ENCODE measurements at regions not wholly inside any gene's neighbourhood (a gene's known extent, or its start where the extent isn't known, plus 50 kb on each side); places are given as distances from the start of the nearest gene placed in this dataset.
A peak's percentile ranks its signal among the peaks of the same experiment; 100 is the strongest.

DNA sequence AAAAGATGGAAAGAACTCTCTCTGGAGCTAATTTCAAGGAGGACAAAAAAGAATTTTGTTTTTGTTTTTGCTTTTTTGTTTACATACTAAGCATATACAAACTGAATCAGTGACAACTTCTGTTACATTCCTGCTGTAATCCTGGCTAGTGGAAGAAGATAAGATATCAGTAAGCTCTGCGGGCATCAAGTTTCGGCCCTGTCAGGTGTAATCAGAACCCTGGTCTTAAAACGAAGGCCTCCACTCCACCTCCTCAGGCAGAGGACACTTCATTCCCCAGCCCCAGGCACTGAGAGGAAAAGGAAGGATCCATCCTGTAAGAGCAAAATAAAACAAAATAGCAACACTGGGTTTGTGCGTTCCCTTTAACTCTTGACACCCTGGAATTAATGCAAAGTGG is 88.9 kb upstream of the ARHGAP29 start:
- peak overlapping the region; percentile 1 for H3K4me3 ChIP-seq (replicated peaks; ENCODE audit: low read depth, low read length)
- DNase-seq (ENCODE audit: low read depth), result peak; percentile 20
- TF ChIP-seq, protein P1, sequence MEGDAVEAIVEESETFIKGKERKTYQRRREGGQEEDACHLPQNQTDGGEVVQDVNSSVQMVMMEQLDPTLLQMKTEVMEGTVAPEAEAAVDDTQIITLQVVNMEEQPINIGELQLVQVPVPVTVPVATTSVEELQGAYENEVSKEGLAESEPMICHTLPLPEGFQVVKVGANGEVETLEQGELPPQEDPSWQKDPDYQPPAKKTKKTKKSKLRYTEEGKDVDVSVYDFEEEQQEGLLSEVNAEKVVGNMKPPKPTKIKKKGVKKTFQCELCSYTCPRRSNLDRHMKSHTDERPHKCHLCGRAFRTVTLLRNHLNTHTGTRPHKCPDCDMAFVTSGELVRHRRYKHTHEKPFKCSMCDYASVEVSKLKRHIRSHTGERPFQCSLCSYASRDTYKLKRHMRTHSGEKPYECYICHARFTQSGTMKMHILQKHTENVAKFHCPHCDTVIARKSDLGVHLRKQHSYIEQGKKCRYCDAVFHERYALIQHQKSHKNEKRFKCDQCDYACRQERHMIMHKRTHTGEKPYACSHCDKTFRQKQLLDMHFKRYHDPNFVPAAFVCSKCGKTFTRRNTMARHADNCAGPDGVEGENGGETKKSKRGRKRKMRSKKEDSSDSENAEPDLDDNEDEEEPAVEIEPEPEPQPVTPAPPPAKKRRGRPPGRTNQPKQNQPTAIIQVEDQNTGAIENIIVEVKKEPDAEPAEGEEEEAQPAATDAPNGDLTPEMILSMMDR (IDR thresholded peaks at IDR 0.05; ENCODE audit: low read length, missing control alignments), result no peak

DNA sequence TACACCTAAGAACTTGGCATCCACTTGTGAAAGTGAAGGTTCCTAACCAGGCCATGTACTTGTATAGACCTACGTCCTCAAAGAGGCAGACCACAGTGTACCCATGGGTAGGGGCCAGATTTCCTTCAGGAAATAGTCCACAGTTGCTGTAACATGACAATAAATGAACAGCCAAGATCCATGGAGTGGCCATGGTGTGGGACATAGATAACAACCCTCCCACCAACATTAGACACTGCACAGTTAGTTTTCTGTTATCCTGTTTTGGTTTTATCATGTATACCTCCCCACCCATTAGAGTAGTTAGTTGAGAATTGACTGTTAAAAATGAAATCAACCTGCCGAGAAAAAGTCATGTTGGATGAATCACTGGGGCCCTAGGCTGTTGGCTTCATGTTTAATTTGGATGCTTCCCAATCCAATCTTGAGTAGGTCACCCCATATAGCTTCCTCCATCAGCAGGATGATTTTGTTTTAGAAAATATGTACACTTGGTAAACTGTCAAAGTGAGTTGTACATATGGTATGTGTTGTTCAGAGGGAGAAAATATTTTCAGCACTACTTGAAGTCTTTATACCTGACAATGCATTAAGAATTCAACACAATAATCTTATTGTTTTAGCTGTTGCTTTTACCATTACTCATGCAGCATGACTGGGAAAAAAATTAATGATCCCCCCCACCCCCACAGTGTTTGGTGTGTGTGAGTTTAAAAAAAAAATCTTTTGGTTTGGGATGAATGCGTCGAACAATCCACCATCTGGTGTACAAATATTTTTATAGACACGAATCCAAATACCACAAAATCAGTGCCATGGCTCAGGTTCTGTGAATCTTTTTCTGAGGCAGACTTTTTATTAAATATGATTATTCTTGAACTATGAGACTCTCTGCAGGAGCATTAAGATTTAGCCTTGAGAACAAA is 88.3 kb upstream of the ARHGAP29 start:
- H3K4me3 ChIP-seq (replicated peaks; ENCODE audit: low read depth, low read length), result peak overlapping the region; percentile 11
- TF ChIP-seq, protein P1 (IDR thresholded peaks at IDR 0.05; ENCODE audit: low read length, missing control alignments), result no peak
- DNase-seq (ENCODE audit: low read depth), result peak; percentile 98

DNA sequence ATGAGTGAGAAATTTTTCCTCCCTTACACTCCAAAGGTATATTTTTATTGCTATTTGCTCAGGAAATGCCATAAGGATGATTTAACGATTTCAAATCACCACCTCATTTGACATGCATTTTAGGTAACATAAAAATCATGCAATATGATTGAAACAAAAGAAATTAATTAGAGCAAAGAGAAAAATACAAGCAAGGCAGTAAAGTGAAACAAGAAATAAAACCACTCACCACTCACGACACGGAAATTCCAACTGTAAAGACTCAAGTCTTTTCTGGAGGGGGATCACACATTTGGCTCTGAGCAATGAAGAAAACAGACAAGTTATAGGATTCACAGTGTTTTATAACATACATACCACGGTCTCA is 86.8 kb upstream of the ARHGAP29 start:
- DNase-seq (ENCODE audit: low read depth), result no peak
- no peak overlapping the region for H3K4me3 ChIP-seq (replicated peaks; ENCODE audit: low read depth, low read length)
- TF ChIP-seq, protein P1 (IDR thresholded peaks at IDR 0.05; ENCODE audit: low read length, missing control alignments), result no peak

DNA sequence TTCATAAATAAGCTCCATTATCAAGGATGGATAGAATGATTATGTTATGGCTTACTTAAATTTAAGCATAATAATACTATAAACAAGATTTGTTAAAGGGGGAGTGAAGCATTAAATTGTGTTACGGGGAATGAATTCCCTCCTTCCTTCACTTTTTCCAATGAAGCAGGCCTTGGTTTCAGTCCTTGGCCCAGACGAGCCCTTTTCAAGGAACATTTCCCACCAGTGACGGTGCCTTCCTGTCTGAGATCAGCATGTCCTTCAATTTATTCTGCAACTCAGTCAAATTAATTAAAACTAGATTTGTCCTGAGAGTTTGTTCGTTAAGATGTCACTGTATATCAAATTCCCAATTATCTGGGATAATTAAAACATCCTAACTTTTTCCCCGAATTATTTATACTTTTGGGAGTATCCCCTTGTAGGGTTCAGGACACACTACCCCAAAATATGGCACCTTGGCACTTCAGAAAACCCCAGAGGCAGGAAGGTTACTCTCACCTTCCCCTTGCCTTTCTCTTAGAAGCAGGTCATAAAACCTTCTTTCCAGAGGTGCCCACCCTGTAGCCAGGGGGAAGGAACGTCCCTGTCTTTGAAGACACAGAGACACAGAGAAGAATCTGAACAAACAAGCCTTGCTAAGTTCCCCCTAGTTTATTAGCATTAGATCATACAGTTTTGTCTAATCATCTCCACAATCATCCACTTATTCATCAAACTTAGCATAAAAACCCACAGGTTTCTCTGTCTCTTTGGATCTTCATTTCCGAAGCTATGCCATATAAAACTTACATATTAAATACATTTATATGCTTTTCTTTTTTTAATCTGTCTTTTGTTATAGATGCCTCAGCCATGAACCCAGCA is 86.2 kb upstream of the ARHGAP29 start:
- TF ChIP-seq, protein P1 (IDR thresholded peaks at IDR 0.05; ENCODE audit: low read length, missing control alignments), result no peak
- no peak for DNase-seq (ENCODE audit: low read depth)
- no peak overlapping the region for H3K4me3 ChIP-seq (replicated peaks; ENCODE audit: low read depth, low read length)

DNA sequence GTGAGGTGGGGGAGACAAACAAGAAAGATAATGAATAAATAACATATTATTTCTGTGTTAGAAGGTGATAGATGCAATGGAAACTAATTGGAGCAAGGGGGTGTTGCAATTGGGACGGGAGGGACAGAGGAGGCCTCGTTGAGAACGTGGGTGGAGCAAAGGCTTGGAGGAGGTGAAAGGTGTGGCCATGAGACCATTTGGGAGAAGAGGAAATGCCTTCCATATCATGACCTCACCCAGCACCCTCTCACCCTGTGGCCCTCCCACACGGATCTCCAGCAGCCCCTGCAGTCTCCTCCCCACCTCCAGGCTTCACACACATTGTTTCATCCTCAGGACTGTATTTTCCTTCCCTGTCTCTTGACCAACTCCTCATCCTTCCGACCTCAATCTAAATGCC is 85.3 kb upstream of the ARHGAP29 start:
- TF ChIP-seq, protein P1 (IDR thresholded peaks at IDR 0.05; ENCODE audit: low read length, missing control alignments), result no peak
- no peak overlapping the region for H3K4me3 ChIP-seq (replicated peaks; ENCODE audit: low read depth, low read length)
- DNase-seq (ENCODE audit: low read depth), result peak; percentile 77

DNA sequence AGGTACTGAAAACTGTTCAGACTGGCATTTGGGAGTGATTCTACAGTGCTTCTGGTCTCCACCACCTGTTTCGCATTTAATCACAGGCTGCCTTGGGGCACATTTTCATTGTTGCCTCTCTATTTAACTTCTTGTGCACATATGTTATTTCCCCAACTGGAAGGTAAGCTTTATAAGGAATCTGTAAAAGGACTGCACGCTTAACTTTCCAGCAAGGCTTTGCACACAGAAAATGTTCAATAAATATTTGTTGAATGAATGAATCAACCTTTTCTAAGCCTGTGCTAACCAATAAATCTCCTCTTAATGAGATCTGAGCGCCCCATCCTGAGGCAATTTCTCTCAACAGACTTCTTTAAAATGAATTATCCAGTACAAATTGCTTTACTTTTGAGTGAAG is 84.3 kb upstream of the ARHGAP29 start:
- no peak for DNase-seq (ENCODE audit: low read depth)
- TF ChIP-seq, protein P1 (IDR thresholded peaks at IDR 0.05; ENCODE audit: low read length, missing control alignments), result no peak
- no peak overlapping the region for H3K4me3 ChIP-seq (replicated peaks; ENCODE audit: low read depth, low read length)

All from fibroblast of pulmonary artery (primary cell).